GM19351 (cell line): ENCODE measurements at regions not wholly inside any gene's neighbourhood (a gene's known extent, or its start where the extent isn't known, plus 50 kb on each side); places are given as distances from the start of the nearest gene placed in this dataset.
"Not testable (repeated sequence)": the region's sequence is repeated elsewhere in the genome, so short reads cannot be mapped to it uniquely, and the experiment has no call there.

Source experiments
- ATAC-seq: cut with Tn5 transposase; IDR thresholded peaks from one replicate; pipeline ENCODE4 v1.9.1; 2021; ENCODE audit warnings: mild to moderate bottlenecking, moderate library complexity; ENCODE audit not compliant: unreplicated experiment

DNA sequence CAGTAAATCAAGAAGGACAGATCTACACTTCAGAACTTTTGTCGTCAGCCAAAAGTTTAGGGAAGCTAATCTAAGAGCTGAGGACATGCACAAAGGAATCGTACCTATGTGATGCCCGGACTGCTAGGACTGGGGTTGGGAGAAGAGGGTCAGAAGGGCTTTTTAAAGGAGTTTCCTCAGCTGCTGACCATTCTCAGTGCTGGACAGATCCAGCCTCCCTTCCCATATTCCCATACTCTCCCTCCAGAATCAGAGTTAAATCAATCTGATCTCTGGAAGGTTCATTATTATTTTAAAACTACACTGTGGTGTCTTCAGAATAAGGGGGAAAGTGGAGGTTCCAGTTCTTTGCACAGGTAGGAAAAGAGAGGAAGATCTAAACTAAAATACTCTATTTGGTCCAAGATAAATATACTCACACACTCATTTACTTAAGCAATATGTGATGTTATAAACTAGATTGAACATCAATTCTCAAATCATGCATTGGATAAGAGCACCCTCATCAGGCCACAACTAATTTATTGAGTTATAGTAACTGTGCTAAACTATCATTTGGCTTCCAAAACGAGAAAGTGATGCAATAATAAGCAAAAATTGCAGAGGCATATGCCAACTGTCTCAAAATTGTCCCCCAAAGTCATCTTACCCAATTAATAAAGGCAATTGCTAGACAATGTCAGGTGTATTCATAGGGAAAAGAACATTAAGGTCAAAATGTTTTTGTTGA is 124.7 kb downstream of the HNRNPD start:
- ATAC-seq, result no peak

DNA sequence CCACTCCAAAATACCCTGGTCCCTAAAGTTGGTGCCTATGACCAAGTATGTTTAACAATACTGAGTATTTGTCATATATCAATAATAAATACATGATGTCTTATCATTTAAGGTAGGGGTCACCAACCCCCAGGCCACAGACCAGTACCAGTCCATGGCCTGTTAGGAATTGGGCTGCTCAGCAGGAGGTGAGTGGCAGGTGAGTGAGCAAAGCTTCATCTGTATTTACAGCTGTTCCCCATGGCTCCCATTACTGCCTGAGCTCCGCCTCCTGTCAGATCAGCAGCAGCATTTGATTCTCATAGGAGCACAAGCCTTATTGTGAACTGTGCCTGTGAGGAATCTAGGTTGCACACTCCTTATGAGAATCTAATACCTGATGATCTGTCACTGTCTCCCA is 126.2 kb downstream of the HNRNPD start:
- no peak for ATAC-seq

DNA sequence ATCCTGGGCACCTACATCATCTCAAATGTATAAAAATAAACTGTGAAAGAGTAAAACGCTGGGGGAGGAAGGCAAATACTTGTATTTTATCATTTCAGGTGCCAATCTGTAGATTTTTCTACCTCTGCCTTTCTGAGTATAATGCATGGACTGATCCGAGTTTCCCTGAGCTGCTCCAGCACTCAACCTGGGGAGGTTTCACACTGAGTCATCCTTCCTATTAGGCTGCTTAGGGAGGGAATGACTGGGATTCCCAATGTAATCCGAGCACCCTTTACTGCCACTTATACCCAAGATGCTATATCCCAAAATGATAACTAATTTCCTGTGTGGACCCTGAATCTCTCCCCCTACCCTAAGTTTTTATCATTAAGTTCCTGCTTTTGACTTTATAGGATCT is 126.6 kb downstream of the HNRNPD start:
- no peak for ATAC-seq

DNA sequence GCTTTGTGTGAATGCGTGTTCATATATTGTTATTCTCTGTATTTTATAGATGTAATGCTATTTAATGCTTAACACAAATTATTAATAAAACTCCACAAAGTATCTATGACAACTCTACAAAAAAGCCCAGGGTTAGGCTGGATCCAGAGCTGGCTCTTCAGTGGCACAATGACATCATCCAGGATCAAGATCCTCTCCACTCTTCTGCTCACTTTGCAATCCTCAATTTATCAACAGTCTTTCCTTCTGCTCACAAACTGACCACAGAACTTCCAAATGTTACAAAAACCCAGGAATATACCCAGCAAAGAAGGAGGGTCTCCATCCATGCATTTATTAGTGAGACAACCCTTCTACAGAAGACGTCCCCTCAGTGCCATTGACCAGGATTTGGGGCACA is 132.3 kb downstream of the HNRNPD start:
- ATAC-seq, result no peak

DNA sequence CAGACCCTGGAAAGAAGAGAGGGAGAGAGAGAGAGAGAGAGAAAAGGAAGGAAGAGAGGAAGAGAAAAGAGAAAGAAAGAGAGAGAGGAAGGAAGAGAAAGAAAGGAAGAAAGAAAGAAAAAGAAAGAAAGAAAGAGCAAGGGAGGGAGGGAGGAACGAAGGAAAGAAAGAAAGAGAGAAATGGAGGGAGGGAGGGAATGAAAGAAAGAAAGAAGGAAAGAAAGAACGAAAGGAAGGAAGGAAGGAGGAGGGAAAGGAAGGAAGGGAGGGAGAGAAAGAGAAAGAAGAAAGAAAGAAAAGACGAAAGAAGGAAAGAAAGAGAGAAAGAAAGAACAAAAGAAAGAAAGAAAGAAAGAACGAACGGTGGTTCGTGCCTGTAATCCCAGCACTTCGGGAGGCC is 133.4 kb downstream of the HNRNPD start:
- no peak for ATAC-seq

DNA sequence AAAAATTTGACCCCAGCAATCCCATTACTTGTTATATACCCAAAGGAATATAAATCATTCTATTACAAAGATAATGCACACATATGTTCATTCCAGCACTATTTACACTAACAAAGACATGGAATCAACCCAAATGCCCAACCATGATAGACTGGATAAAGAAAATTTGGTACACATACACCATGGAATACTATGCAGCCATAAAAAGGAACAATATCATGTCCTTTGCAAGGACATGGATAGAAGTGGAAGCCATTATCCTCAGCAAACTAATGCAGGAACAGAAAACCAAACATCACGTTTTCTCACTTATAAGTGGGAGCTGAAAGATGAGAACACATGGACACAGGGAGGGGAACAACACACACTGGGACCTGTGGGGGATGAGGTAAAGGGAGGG is 136.6 kb downstream of the HNRNPD start:
- not testable (repeated sequence) for ATAC-seq

DNA sequence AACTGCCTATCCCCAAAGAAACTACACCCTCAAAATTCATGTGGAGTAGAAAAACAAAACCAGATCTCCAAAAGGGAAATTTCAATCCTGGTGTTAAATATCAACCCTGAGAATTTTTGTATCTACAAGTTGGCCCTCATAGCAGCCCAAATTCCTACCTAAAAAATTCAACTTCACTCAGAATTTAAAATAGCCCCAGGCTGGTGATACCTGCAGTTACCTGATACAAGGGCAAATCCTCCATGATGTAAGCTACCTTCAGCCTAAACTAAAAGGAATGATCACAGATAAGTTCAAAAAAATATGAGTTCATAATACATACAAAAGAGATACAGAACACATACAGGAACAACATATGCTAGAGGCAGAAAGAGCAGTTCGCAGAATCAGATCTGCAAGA is 138.4 kb downstream of the HNRNPD start:
- ATAC-seq, result no peak

DNA sequence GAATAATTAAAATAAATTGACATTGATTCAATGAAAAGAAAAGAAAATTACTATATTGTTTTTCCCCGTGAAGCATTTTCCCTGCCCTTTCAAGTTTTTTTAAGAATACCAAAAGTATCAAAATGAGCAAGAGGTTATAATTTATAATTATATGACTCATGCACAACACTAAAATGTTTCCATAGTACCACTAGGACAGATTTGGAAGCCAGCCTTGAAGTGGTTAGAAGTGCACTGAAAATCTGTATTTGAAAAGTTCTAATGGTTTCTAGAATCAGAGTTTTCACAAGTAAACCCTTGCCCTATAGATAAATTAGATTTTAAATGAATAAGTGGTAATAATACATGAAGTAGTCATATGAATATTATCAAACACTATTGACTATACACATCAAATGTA is 140.9 kb downstream of the HNRNPD start:
- no peak for ATAC-seq

DNA sequence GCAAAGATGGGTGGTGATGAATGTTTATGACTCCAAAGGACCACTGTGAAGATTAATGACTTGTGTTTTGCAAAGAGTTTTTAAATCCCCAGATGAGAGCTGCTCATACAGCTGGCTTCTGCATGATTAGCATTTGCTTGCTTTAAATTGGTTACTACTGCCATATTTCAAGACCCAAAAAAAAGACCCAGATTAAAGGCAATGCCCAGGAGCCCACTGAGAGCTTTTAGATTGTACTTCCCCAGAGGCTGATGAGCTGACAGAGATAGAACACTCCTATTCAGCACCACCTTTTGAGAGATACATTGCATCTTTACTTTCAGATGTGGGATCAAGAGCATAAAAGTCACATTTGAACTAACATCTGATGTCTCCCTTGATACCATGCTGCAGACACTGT is 142.0 kb downstream of the HNRNPD start:
- no peak for ATAC-seq

DNA sequence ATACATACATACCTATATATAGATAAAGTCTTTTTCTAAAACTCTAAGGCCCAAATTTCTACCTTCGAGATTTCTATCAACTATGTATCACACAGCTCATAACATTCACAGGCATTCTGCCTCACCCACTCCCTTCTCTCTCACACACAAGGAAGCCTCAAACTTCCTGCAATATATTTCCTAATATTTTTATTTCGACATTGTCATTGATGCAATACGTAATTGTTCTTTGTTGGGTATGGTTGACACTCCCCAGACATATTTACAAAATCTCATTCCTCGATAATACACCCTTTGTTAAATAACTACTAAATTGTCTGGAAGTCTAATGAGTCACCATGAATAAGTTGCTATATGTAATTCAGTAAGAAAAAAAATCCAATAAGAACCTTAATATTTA is 143.5 kb downstream of the HNRNPD start:
- ATAC-seq, result no peak

DNA sequence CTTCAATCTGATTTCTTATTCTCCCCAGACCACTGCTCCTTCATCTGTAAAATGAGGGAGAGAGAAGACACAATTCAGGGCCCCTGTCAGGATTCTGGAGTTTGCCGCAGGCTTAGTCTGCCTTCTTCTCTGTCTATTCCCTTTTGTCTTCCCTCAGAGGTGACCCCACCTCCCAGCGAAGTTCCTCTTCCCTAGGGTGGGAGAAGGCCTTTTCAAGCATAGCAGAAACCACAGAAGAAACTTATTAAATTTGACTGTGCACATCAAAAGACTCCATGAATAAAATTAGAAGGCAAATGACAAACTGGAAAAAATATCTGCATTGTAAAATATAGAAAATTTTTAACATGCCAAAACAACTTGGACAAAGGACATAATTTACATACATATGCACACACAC is 148.8 kb downstream of the HNRNPD start:
- no peak for ATAC-seq

DNA sequence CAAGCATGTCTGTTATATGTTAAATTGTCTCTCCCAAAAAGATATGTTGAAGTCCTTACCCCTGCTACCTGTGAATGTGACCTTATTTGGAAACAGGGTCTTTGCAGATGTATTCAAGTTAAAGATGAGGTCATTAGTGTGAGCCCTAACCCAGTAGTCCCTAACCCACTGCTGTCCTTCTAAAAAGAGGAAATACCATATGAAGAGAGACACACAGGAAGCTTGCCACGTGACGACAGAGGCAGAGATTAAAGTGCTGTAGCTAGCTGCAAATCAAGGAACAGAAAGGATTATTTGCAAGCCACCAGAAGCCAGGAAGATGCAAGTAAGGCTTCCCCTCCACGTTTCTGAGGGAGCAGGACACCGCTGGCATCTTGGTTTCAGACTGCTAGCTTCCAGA is 150.1 kb downstream of the HNRNPD start:
- ATAC-seq, result peak; percentile 83

DNA sequence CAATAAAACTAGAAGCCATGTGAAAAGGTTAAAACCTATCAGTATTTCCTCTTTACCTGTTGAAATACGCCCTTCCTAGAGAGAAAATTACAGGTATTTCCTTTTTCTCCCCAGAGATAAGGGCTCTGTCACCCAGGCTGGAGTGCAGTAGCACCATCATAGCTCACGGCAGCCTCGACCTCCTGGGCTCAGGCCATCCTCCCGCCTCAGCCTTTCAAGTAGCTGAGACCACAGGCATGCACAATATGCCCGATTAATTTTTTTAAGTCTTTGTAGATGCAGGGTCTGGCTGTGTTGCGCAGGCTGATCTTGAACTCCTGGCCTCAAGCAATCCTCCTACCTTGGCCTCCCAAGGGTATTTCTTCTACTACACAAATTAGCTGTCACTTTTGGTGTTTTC is 154.4 kb downstream of the HNRNPD start:
- no peak for ATAC-seq

DNA sequence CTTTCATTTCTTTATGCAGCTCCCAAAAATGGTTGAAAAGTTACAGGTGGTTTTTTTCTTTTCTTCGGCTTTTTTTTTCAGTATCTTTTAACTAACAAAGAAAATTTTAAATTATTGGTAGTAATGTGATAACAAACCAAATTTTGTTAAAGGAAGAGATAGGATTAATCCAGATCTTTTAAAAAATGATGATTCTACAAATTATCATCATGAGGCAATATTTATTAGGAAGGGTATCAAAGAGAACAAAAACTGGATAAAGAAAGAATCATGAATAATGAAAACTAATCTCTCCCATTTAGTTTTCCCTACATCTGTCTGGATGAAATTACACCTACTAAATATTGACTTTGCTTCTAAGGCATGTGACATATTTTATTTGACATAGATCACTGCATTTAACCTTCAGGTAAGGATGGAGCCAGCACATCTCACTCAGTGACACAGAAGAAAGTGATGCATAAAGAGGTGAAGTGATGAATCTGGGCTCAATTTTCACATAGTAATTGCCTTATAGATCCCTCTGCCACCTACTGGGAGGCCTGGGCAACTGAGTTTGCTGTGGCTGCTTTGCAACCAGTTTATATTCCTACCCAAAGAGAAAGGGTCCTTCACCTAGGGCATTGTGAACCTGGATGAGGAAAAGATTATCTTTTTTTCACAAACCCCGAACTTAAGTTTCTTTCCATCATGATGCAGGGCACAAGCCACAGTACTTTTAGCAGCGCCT is 155.6 kb downstream of the HNRNPD start:
- no peak for ATAC-seq

DNA sequence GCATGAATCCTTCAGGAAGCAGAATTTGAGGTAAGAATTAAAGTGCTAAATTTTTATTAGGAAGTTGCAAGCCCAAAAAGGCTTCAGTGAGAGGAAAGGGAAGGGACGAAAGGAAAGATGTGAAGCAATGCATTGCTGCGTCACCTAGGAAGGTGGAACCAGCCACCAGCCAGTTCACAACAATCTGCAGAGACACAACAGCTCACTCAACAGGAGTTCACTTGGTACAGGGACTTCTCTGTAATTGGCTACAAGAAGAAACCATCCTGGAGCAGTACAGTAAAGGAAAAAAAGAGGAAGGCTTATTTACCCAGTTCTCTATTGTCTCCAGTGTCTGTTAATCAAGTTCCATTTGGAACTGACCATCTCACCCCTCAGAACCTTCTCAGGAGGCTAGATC is 157.6 kb downstream of the HNRNPD start:
- ATAC-seq, result no peak

DNA sequence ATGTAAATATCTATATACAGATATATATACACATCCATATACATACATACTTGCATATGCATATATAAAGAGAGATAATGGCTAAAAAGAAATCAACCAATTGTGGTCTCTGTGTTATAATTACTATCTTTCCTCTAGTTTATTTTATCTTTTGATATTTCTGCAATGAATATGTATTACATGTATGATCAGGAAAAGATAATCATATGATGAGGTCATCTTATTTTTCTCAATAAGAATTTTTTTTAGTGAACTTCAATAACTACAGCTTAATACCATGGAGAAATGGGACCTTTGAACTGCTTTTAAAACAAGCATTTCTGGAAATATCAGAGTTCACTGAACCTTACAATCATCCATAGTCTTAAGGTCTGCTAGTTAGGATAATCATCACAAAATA is 158.0 kb downstream of the HNRNPD start:
- ATAC-seq, result no peak

DNA sequence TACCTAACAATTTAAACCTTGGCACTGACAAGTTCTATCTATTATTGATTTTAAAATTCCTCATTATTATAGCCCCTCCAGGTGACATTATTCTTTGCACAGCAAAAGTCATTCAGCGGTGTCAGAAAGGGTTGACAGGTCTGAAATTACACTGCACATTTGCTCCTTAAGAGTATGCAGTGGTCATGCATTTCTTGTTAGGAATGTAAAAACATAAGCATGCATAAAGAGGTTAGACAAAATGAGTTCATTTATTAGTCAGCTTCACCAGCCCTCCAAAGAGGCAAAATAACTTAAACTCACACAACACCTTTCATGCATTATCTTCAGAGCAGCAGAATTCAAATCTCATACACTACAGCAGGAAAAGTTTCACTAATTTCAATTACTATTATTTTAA is 158.8 kb downstream of the HNRNPD start:
- ATAC-seq, result no peak

DNA sequence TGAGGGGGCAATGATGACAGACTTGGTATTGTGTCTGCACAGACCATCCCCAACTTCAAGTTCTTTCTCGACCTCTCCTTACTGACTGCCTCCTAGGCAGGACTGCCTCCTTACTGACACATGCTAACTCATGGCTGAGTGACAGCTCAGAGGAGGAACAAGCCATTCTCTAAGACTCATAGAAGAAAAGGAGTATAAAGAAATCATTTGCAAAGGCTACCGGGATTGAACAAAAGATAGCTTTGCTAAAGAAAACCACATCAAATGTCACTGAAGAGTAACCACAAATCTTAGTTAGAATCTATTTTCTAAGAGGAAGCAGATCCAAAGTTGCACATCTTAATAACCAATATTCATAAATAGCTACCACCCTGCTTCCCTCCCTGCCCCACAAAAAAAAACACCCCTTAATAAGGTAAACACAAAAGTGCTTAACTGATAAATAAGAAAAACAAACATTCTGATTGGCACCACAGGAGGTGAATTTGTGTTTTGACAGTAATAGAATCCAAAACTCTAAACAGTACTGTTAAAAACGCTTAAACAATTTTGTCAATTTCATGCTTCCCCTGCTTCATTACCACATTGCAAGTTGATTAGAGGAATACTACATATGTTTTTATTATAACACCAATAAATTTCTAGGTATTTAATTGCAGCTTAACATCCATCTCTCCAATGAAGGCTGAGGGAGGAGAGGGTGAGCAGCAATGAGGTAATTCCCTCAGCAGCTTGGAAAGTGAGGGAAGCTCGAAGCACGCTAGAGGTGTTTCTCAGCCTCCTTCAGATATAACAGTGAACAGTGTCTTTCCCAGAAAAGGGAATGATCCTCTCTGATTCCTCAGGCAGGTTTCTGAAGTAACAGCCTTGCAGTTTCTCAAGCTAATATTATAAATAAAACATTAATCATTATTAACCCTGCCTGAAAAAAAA is 160.0 kb downstream of the HNRNPD start:
- ATAC-seq, result no peak

DNA sequence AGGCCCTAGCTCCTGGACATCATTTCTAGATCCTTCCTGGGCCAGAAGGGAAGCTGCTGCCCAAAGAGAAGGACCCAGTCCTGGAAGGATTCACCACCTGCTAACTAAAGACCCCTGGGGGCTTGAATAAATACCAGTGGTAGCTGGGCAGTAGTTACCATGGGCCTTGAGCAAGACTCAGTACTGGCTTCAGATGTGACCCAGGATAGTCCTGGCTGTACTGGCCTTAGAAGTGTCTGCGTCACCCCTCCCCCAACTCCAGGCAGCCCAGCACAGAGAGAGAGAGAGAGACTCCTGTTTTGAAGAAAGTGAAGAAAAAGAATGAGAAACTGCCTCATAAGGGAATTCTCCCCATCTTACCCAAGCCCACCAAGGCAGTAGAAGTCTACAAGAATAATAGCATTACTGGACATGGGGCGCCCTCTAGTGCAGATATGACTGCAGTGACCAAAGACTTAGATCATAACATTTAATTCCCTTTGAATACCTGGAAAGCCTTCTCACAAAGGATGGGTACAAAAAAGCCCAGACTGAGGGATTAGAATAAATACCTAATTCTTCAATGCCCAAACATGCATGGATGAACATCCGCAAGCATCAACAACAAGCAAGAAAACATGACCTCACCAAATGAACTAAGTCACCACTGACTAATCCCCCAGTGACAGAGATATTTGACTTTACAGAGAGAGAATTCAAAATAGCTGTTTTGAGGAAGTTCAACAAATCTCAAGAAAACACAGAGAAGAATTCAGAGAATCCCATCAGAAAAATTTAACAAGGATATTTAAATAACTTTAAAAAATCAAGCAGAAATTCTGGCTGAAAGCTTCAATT is 171.8 kb downstream of the HNRNPD start:
- ATAC-seq, result peak; percentile 83

DNA sequence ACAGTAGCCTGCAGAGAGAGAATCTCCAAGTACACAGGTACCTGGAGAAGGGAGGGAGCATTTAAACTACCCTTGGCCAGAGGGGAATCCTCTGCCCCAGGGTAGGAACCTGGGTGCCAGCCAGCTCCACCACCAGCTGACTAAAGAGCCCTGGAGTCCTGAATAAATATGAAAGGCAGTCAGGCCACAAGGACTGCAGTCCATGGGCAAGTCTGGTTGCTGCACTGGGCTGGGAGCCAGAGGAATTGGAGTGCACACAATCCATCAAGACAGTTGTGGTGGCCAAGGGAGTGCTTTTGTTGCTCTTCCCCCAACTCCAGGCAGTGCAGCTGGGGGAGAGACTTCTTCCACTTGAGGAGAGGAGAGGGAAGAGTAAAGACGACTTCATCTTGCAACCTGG is 172.5 kb downstream of the HNRNPD start:
- no peak for ATAC-seq

DNA sequence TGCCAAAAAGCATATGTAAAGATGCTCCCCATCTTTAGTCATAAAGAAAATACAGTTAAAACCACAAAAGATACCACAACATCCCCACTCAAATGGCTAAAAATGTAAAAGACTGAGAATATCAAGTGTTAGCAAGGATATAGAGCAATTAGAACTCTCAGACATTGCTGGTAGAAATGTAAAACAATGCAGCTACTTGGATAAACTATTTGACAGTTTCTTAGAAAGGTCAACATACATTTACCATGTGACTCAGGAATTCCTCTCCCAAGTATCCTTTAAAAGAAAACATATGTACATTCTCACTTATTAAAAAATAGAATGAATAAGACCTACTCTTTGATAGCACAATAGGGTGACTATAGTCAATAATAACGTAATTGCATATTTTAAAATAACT is 173.7 kb downstream of the HNRNPD start:
- ATAC-seq, result no peak
